GM12872 (cell line): ENCODE measurements at regions not wholly inside any gene's neighbourhood (a gene's known extent, or its start where the extent isn't known, plus 50 kb on each side); places are given as distances from the start of the nearest gene placed in this dataset.

Experiments used
- TF ChIP-seq, protein P1 (sequence below): IDR thresholded peaks from 3 replicates; pipeline ENCODE4 v1.5.1; 2011; ENCODE audit warnings: low read depth, mild to moderate bottlenecking, low read length, moderate library complexity; ENCODE audit not compliant: insufficient read depth

GRCh38 chr13:52931539-52932431, 83.3 kb upstream of the PCDH8 start:
- TF ChIP-seq, protein P1, sequence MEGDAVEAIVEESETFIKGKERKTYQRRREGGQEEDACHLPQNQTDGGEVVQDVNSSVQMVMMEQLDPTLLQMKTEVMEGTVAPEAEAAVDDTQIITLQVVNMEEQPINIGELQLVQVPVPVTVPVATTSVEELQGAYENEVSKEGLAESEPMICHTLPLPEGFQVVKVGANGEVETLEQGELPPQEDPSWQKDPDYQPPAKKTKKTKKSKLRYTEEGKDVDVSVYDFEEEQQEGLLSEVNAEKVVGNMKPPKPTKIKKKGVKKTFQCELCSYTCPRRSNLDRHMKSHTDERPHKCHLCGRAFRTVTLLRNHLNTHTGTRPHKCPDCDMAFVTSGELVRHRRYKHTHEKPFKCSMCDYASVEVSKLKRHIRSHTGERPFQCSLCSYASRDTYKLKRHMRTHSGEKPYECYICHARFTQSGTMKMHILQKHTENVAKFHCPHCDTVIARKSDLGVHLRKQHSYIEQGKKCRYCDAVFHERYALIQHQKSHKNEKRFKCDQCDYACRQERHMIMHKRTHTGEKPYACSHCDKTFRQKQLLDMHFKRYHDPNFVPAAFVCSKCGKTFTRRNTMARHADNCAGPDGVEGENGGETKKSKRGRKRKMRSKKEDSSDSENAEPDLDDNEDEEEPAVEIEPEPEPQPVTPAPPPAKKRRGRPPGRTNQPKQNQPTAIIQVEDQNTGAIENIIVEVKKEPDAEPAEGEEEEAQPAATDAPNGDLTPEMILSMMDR = no peak

DNA sequence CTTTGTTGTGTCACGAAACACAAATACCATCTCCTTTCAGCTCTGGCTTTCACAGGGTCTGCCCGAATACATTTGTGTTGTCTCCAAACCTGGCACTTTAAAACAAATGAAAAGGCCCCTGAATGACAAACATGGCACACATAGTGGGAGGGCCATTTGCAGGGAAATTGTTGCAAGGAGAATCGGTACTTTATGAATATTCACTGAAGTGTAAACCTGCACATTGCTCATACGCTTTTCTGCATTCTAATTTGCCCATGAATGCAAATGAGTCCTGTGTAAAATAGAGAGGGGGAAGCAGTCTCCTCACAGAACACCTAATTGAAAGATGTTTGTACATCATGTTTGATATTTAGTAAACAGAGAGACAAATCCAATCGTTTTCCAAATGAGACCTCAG, 82.7 kb upstream of the PCDH8 start:
- TF ChIP-seq, protein P1 = no peak

DNA sequence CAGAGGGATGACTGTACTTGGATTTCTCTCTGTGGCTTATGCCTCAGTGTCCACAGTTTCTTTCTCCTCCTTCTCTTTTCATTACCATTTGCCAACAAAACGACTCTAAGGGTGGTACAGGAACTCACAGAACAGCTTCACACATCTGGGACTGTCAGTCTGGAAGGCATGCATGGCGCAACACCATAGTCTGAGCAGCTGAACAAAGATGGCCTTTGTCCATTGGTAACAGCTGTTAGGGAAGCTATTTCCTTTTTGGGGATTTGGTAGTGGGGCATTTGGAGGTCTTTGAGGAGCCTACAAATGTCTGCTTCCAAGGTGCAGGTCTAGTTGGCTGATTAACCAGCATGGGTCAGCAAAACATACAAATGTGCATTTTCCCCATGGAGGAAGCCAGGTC, 81.4 kb upstream of the PCDH8 start:
- TF ChIP-seq, protein P1 = no peak

DNA sequence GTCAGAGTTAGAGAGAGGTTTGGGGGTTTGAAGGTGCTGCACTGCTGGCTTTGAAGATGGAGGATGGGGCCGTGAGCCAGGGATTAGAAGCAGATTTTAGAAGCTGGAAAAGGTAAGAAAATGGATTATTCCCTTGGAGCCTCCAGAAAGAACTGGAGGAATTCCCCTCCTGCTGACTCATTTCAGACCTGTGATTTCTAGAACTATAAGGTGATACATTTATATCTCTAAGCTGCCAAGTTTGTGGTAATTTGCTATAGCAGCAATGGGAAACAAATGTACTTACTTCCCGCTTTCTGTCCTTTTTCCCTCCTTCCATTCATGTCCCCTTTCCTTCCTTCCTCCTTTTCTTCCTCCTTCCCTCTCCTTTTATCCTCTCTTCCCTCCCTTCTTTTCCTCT, 78.5 kb upstream of the PCDH8 start:
- TF ChIP-seq, protein P1 = no peak

DNA sequence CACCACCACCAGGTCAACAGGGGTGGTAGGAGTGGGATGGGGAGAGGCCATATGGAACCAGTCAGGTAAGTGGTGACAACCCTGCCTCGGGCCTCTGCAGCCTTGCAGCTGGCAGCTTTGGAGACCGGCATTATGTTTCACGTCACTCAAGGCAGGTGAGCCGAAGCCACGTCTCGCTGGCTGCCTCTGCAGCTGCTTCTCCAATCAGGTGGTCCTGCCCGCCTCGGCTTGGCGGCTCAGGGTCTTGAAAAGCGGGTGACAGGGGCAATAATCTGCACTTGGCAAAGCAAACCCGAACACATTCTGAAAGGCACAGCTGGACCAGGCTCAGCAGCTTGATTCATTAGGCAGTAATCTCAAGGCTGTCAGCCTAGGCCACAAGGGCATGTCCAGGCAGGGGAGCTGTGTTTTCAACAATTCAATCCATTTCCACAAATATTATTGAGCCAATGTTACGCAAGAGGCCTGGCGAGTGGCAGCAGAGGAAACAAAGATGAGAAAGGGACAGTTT, 77.4 kb upstream of the PCDH8 start:
- TF ChIP-seq, protein P1 = no peak

- TF ChIP-seq, protein P1 = no peak
Measured at GRCh38 chr13:52925251-52925650, 76.8 kb upstream of the PCDH8 start.

DNA sequence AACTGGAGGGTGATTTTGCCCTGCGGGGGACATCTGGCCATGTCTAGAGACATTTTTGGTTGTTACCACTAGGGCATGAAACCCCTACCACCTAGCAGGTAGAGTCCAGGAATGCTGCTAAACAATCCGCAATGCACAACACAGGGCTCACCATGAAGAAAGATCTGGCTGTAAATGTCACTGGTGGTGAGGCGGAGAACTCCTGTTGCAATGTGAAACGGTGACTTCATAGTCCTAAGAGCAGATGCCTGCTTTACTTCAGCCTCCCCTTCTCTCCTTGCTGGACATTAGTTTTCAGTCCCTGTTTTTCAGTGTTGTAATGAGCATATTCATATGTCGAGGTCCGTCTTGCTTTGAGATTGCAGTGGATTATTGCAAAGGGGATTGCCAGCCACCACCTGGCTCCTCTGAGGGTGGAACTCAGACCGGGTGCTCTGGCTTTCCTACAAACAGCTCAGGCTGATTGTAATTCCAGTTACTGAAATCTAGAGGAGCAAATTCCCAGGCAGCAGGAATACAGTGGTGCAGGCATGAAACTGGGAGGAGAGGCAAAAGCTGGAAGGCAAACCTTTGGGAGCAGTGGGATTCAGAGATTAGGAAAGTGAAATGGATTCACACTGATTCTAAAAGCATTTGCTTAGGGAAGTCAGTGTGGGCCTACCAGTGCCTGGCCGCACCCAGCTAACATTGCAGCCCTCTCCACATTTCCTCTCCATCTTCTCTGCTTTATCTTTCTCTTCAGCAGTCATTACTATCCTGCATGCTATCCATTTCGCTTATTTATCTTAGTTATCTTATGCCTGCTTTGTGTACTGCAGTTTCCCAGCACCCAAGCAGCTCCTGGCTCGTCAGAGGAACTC, 76.1 kb upstream of the PCDH8 start:
- TF ChIP-seq, protein P1 = no peak
